GM21529 (cell line): ENCODE measurements at regions not wholly inside any gene's neighbourhood (a gene's known extent, or its start where the extent isn't known, plus 50 kb on each side); places are given as distances from the start of the nearest gene placed in this dataset.
"Not testable (repeated sequence)": the region's sequence is repeated elsewhere in the genome, so short reads cannot be mapped to it uniquely, and the experiment has no call there.

Experiments used
- ATAC-seq: cut with Tn5 transposase; IDR thresholded peaks from one replicate; pipeline ENCODE4 v1.9.1; 2021; ENCODE audit not compliant: unreplicated experiment

DNA sequence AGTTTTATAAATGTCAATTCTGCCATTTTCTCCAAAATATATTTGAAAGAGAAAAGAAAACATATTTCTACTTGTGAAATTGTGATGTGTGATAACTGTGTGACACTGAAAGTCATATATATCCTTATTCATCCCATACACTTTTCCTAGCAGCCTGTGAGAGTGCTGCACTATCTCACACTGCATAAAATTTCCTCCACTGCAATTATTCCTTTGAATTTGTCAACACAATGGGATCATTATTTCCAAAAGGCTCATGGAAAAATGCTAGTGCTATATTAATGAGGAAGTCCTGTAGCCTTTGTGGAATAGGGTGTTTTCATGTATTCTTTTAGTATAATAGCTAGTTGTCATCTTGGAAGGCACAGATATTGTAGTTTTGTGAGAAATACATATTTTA, 504.1 kb downstream of the RPL10L start:
- no peak for ATAC-seq

DNA sequence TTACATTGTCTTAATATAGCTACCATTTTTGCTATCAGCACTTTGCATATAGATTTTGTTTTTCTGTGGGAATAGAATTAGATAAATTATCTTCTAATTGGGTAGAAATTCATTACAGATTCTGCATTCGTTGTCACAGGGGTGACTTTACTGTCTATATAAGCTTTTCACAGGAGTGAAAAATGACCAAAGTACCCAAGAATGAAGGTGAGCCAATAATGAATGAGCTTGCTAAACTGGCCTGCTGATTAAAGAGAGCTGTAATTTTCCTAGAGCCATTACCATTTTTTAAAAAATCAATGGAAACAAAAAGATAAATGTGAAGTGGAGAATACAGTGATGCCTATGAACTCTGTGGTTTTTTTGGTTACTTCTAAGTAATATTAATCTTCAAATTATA, 504.6 kb downstream of the RPL10L start:
- no peak for ATAC-seq

DNA sequence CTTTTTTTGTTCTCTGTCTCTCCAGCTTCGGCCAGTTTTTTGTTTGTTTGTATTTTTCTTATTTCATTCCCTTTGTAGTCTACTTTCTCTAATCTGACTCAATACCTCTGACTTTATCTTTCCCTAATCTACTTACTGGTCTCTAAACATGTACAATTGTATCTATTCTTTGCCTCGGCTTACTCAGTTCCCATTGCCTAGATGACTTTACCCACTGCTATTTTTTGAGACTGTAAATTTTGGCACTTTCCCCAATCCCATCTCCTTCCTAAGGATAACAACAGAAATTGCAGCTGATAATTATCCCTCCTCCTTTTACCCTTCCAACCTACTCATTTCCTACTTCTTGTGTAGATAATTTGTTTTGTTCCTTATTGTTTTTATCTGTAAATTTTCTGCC, 511.1 kb downstream of the RPL10L start:
- ATAC-seq: no peak

DNA sequence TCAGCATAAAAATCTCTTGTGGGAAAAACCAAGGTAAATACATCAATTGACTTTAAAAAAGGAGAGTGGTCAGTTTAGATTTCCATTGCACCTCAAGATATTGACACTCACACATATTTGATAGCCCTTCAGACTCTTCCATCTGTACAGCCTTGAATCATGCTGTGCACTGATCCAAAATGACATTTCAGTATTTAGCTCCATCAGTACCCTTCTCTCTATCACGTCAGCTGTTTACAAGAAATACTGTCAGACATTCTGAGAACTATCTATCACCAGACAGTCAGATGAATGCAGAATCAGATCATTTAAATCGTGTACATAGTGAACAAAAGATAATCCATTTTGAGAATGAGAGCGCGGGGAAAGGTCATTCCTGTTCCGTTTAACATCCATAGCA, 511.9 kb downstream of the RPL10L start:
- no peak for ATAC-seq

DNA sequence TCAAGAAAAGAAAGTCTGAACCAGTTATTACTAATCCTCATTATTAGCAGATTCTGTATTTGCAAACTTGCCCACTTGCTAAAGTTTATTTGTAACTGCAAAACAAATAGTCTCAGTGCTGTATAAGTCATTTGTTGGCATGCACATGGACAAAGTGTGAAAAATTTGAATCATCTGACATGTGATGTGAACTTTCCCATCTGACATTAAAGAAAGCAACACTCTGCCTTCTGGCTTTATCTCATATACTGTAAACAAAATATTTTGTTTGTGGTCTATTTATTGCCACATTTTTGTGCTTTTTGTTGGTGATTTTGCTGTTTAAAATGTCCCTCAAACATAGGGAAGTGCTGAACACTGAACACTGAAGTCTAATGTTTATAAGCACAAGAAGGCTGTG, 513.8 kb downstream of the RPL10L start:
- ATAC-seq: no peak

DNA sequence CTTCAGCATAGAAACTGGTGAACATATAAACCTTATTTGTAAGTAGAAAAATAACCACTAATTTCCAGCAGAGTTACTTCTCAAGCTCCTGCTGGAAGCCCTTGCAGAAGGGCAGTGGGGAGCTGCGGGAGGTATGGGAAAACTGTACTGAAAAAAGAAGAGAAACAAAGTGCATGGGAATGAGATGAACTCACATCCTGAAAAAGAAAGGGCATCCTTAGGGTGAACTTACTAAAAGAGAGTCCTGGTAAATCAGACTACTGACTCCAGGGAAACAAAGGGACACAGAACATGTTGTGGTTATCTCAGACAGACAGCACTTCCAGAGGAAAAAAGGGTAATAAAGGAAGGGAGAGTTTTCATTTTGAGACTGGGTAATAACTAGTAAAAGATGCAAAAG, 515.1 kb downstream of the RPL10L start:
- no peak for ATAC-seq

DNA sequence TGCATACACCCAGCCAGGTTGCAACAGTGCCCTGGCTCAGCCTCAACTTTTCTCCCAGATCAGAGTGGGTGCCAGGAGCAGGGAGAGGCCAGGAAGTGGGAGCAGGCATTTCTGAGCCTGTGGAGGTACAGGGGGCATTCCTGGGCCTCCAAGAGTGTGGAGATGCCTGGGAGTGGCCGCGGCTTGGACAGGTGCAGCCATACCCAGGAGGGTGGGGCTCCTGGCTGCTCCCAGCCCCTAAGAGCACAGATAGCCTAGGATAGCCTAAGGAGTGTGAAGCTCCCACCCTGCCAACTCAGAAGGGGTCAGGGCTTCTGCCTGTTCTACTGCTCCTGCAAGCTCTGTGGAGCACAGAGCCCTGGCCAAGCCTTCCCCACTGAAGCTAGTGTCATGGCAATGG, 543.4 kb downstream of the RPL10L start:
- ATAC-seq: no peak

DNA sequence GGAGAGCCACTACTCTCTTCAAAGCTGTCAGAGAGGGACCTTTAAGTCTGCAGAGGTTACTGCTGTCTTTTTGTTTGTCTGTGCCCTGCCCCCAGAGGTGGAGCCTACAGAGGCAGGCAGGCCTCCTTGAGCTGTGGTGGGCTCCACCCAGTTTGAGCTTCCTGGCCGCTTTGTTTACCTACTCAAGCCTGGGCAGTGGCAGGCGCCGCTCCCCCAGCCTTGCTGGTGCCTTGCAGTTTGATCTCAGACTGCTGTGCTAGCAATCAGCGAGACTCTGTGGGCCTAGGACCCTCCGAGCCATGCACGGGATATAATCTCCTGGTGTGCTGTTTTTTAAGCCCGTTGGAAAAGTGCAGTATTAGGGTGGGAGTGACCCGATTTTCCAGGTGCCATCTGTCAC, 550.7 kb downstream of the RPL10L start:
- ATAC-seq: not testable (repeated sequence)

DNA sequence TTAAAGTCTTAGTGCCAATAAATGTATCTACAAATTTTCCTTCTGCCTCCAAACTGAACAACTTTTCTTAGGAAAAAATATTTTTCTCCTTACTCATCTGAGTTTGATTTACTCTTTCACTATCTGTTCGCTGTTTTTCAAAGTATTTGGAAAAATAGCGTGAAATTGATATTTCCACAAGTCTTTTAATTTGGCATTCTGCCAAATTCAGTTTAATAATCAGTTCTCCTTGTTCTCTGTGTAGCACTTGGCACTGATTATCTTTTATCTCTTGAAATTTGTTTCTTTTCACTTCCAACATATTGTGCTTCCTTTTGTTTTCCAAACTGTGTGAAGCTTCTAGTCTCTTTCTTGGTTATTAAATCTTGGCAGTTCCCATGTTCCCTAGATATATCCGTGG, 559.8 kb downstream of the RPL10L start:
- ATAC-seq: no peak

DNA sequence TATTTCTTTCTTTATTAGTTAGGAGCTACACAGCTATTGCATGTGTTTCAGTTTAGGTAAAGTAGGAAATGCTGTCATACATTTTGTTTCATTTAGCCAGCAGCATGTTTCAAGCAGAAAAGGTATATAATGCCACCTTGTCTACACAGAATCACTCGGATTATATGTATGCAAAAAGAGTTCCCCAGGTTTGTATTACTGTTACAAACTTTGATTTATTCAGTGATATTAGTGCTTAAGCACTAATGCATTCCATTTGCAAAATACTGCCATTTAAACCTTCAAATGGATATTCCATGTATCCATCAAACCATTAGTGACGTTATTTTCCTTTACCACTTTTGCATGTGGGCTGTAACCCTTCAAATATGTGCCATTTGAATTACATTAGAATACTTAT, 564.0 kb downstream of the RPL10L start:
- no peak for ATAC-seq

DNA sequence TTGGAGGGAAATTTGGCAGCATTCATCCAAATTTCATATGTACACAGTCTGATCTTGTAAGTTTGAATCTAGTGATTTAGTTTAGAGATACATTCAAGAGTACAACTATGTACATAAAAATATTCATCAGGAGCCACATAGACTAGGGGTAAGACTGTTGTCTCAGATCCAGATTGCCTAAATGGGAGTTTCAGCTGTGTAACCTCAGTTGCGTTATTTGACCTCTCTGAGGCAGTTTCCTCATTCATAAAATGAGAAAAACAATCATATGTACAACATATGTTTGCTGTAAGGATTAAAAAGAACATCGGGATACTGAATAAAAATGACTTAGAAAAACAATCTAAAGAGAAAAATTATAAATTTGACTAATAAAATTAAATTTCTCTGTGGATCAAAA, 577.5 kb downstream of the RPL10L start:
- no peak for ATAC-seq

DNA sequence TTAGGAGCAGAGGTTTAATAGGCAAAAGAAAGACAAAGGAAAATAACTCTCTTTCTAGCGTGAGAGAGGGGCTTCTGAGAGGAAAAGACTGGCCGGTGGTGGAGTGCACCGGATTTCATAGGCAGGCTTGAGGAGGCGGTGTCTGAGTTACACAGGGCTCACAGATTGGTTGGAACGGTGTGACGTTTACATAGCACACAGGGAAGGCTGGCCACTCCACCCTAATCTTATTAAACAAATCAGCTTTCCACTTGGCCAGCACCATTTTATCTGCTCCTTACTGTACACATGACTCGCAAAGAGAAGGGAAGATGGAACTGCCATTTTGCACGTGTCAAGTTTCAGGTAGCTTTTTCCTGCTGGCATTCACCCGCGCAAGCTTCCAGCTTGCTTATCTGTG, 587.7 kb downstream of the RPL10L start:
- ATAC-seq: no peak

DNA sequence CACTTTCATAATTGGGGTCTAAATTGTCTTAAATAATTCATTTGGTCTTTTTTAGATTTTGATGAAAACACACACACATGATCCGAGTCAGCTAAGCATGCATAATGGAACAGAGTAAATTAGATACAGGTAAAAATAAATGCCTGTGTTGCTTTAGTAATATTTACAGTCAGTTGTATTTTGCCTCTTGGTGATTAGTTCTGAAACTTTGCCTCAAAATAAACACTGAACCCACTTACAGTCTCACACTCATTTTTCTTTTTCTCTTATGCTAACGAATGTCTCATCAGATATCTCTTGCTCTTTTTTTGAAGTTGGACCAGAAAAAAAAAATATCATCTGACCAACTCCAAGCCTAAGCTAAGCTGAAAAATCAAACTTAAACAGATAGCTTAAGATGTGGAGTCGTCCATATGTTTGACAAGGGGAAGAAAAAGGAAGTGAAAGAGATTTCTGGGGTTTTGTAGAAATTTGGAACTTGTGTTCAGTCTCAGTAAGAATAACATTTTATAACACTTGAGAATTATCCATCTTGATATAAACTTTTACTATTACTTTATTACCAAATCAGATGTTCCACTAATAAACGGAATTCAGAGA, 592.5 kb downstream of the RPL10L start:
- no peak for ATAC-seq

DNA sequence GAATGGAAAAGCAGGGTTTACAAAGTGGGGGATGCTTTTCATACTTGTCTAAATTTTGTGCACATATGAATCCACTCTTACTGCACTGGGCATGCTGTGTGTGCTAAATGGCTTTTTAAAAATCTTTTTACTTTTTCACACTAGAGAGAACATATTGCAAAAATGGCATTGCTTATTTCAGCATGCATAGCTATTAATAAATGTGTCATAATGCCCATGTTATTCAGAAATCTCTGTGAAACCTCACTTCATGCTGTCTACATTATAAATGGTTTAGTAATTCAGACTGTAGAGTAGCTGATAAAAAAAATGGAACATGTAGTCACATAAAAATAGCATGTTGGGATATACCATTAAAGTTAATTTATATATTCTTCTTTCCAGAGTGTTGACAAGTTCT, 593.8 kb downstream of the RPL10L start:
- ATAC-seq: no peak

DNA sequence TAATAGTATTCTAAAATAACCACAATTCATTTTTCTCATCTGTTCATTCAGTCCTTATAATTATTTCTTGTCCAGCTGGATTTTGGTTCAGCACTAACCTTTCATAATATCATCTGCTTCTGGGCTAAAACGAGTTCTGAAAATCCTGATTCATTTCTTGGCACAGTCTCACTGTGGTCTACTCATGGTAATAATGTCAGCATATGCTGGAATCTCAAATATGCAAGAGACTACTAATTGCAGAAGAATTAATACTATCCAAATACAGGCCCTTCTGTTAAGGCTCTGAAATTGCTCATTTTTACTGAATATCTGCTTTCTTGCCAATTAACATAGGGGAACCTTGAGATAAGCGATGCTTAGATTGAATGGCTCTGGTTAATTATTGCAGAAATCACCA, 597.1 kb downstream of the RPL10L start:
- no peak for ATAC-seq

DNA sequence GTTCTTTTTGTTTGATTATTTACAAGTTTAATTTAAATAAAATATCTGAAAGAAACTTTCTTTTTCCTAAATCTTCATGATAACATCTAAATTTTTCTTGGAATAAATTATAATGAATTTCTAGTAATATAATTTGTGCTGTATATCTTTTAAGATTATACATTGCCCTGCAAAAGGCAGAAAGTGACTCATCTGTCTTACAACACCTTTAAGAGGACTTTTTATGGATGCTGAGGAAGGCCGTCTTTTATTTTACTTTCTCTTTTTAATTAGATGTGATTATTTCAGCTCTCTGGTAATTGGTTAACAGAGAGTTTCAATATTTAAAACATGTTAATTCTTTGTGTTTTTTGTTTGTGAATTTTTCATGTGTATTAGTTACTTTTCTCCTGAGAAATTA, 598.4 kb downstream of the RPL10L start:
- ATAC-seq: no peak

DNA sequence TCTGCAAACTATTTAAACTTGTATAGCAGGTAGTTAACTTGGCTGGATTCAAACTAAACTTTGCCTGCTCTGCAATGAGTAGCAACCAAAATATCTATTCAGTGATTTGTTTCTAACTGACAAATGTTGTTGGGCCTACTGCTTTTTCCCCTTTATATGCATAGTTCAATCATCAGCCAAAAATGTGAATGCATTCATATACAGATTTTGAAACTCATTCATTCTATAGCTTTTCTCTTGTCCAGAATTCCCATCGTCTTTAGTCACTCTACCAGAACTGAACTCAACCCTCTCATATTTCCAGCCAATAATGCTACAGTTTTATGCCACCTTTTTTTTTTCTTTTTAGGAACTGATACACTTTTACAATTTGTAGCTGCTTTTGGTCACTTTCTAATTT, 599.8 kb downstream of the RPL10L start:
- no peak for ATAC-seq

DNA sequence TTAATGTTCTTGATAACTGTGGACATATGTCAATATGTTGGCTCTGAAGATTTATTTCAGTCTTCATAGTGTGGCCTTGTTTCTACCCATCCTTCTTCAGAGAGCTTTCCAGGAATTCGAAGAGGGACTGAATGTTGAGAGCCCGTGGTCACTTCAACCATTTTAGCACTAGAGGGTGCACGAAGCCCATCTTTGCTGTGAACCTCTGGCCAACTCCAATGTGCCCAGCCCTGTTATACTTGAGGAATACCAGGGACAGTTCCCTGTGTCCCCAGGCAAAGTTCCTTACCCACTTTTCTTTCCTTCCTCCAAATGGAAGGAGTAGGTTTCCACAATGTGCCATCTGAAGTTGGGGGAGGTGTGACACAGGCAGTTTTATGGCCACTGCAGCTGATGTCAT, 603.5 kb downstream of the RPL10L start:
- no peak for ATAC-seq

DNA sequence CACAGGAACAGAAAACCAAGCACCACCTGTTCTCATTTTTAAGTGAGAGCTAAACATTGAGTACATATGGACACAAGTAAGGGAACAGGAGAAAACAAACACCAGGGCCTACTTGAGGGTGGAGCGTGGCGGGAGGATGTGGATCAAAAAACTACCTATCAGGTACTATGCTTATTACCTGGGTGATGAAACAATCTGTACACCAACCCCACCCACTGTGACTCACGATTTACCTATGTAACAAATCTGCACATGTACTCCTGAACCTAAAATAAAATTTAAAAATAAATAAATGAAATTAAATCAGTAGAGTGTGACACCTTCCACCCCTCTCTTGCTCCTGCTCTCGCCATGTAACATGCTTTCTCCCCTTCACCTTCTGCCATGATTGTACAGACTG, 615.5 kb downstream of the RPL10L start:
- no peak for ATAC-seq

DNA sequence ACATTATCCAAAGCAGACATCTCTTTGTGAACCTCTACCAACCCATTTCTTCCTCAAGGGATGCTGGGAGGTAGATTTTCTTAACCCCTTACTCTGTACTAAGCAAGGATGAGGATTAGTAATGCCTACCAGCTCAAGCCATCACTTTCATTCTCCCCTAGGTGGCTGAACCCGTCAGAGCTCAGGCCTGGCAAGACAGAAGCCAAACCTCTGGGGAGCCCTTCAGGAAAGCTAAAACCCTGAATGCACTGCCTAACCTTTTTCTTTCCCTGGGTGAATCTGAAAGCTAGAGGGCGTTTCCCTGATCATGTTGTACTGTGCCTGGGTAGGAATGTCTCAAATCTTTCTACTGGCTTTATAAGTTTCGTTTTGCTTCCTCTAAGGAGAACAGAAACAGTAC, 617.3 kb downstream of the RPL10L start:
- no peak for ATAC-seq

DNA sequence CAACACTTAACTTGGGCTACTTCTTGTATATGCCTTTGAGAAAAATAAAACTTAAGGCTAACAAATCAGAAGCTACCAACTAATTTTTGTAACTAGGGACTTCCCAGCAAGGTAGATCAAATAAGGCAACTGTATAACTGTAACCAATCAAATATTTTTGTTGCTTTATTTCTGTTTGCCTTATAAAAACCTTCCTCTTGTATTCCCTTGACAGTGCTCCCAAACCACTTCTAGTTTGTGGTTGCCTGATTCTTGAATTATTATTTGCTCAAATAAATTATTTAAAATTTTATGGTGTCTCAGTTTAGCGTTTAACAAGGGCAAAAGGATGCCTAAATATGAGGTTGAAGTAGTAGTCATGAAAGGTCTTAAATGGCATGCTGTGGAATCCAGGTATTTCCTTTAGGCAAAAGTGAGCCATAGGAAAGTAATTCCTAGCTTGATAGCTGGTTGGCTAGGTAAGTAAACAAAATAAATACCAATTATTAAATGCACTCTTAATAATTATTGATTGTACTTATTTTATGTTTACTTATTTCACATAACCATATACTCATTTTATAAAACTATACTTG, 632.6 kb downstream of the RPL10L start:
- no peak for ATAC-seq

DNA sequence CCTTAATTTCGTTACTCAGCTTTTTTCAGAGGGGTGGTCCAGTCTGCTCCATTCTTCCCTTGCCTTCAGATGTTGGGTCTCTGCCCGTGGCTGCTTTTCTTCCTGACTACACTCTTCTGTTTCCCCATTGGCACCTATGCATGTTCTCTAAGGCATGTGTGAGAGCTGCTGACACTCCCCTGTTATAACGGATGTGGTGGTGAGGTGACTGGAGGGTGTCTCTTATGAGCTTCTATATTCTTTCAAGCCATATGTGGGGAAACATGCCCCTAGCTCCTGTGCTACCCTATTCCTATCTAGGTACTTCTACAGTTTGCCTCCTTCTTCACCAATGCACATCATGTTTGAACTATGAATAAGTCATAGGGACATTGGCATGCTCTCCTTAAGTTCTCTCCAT, 643.2 kb downstream of the RPL10L start:
- no peak for ATAC-seq

DNA sequence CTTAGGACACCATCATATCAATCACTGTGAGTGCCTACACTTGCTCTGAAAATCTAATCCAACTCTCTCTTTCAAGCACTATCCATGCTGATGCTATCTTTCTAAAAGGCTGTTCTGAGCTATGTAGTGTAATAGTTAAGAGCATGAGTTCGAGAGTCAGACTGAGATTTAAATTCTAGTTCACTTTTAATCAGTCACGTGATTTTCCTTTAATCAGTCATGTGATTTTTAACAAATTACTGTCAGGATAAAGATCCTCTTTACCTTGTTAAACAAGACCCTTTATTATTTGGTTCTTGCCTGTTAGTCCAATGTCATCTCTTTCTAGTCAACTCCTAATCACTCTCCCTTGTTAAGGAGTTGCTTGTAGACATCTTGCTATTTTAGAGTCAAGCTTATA, 653.0 kb downstream of the RPL10L start:
- no peak for ATAC-seq
